ENCODE measurements at regions not wholly inside any gene's neighbourhood (a gene's known extent, or its start where the extent isn't known, plus 50 kb on each side); places are given as distances from the start of the nearest gene placed in this dataset.

DNA sequence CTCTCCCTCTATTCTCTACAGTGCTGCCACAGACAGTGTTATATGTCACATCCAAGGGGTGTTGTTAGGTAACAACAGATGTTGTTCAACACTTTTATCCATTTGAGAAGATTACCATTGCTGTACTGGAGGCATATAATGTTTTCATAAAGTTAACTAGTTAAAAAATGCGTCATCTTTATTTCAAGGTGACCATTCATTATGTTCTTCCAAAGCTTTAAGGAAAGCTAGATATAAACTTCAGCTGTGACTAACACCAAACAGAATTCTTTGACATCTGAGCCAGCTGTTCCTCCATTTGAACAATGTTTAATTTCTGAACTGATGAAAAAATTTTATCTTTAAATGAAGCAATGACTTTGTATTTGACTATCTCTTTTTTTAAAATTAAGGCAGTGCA is 1099.6 kb upstream of the TMEFF2 start:
- CTCF ChIA-PET (ENCODE audit: low intra/inter-chr PET ratio, low total read pairs): no interaction called here
- Histone ChIP-seq H3K4me2 (ENCODE audit: low read depth, low read length) (no peak overlapping the region), H3K9me3 (ENCODE audit: low read length) (no peaks in the 10 kb centered on the region), H4K20me1 (ENCODE audit: insufficient read depth, low read length) (no peaks in the 10 kb centered on the region; the same call in 1 of the 2 replicates), H3K27me3 (ENCODE audit: control insufficient read depth in 1 of 2, insufficient read depth in 2 of 2, low read length in 2 of 2) (no peaks in the 10 kb centered on the region), H3K9ac (ENCODE audit: insufficient read depth, low read depth, low read length) (no peak overlapping the region), H3K27ac (ENCODE audit: extremely low read length, insufficient read depth, low read length) (no peak overlapping the region), H3K4me3 (replicated peaks in 1 of 3; ENCODE audit: insufficient read depth in 1 of 3, low read depth in 2 of 3, low read length in 3 of 3) (no peak overlapping the region), H3K79me2 (ENCODE audit: insufficient read depth, low read length) (no peaks in the 10 kb centered on the region), H3K36me3 (replicated peaks in 1 of 2; ENCODE audit: control insufficient read depth in 1 of 2, insufficient read depth in 2 of 2, low read length in 2 of 2) (no peaks in the 10 kb centered on the region), H3K4me1 (ENCODE audit: insufficient read depth, low read length) (no peaks in the 10 kb centered on the region), H2AFZ (ENCODE audit: low read length) (no peak overlapping the region)
- no peak for ATAC-seq
- DNase-seq (ENCODE audit: low spot score): no peak
- POLR2A ChIA-PET: no interaction called here
- no peak for TF ChIP-seq ZNF83 (CRISPR knock-in tag; IDR thresholded peaks at IDR 0.05; ENCODE audit: borderline replicate concordance)
- TF ChIP-seq SRY (CRISPR knock-in tag; IDR thresholded peaks at IDR 0.05): no peak
- TF ChIP-seq, protein P1, sequence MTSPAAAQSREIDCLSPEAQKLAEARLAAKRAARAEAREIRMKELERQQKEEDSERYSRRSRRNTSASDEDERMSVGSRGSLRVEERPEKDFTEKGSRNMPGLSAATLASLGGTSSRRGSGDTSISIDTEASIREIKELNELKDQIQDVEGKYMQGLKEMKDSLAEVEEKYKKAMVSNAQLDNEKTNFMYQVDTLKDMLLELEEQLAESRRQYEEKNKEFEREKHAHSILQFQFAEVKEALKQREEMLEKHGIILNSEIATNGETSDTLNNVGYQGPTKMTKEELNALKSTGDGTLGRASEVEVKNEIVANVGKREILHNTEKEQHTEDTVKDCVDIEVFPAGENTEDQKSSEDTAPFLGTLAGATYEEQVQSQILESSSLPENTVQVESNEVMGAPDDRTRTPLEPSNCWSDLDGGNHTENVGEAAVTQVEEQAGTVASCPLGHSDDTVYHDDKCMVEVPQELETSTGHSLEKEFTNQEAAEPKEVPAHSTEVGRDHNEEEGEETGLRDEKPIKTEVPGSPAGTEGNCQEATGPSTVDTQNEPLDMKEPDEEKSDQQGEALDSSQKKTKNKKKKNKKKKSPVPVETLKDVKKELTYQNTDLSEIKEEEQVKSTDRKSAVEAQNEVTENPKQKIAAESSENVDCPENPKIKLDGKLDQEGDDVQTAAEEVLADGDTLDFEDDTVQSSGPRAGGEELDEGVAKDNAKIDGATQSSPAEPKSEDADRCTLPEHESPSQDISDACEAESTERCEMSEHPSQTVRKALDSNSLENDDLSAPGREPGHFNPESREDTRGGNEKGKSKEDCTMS (CRISPR knock-in tag; conservative IDR thresholded peaks at IDR 0.05): no peak
- TF ChIP-seq PITX1 (CRISPR knock-in tag; IDR thresholded peaks at IDR 0.05): no peak
- TF ChIP-seq, protein P2, sequence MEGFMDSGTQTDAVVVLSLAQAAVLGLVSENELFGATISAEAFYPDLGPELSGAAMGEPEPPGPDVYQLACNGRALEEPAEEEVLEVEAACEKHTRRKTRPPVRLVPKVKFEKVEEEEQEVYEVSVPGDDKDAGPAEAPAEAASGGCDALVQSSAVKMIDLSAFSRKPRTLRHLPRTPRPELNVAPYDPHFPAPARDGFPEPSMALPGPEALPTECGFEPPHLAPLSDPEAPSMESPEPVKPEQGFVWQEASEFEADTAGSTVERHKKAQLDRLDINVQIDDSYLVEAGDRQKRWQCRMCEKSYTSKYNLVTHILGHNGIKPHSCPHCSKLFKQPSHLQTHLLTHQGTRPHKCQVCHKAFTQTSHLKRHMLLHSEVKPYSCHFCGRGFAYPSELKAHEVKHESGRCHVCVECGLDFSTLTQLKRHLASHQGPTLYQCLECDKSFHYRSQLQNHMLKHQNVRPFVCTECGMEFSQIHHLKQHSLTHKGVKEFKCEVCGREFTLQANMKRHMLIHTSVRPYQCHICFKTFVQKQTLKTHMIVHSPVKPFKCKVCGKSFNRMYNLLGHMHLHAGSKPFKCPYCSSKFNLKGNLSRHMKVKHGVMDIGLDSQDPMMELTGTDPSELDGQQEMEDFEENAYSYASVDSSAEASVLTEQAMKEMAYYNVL (CRISPR knock-in tag; IDR thresholded peaks at IDR 0.05; ENCODE audit: borderline replicate concordance): no peak
- FAIRE-seq: no peak
- no TSS peak for BruUV-seq (replicated peaks)
- intact Hi-C loops (cut with micrococcal nuclease; ENCODE audit: unreplicated experiment): no loop called here
- WGBS (ENCODE audit: low lambda C conversion rate): 0% methylated on average over 1 of the region's 1 CpG
- in situ Hi-C loops (cut with HindIII; ENCODE audit: extremely low pct_ligation_motif_present, low pct_unique_long_range_greater_than_20kb): no loop called here
